HCT116 (cell line): ENCODE measurements at regions not wholly inside any gene's neighbourhood (a gene's known extent, or its start where the extent isn't known, plus 50 kb on each side); places are given as distances from the start of the nearest gene placed in this dataset.

ENCODE experiments used
- ATAC-seq: fragments of 200-7000 bp; cut with Tn5 transposase; 2 replicates; pipeline ENCODE4 v1.9.1; 2020; ENCODE audit warnings: mild to moderate bottlenecking, moderate library complexity
- BruUV-seq: library from RNA; stranded (reverse); fragments of 400-500 nt; replicated peaks from 2 replicates; lab custom pipeline; 2021; lab: Mats Ljungman, UMichigan
- CTCF ChIA-PET: fragments of 300-600 bp; sonication (Branson Sonifier 250); formaldehyde crosslinking; loops from one replicate; lab custom pipeline; 2021; ENCODE audit warnings: antibody characterized with exemption; lab: Charles Lee
- POLR2A ChIA-PET: fragments of 300-600, 350-600 bp; sonication (Branson Sonifier 250); formaldehyde crosslinking; loops from one replicate; lab custom pipeline; 2021; ENCODE audit warnings: antibody characterized with exemption; lab: Charles Lee
- RAD21 ChIA-PET, 2 experiments: fragments of 300-600 bp; sonication (Branson Sonifier 250); formaldehyde crosslinking; loops; one replicate each; lab custom pipeline; 2023; ENCODE audit warnings: low total read pairs in 2 of 2; ENCODE audit not compliant: uncharacterized antibody in 2 of 2, unreplicated experiment in 2 of 2, low non-redundant PET in 1 of 2; lab: Charles Lee
- DNase-seq: peaks from one replicate; pipeline ENCODE4 v3.0.0-alpha.2; 2010; ENCODE audit warnings: low read depth, low spot score
- H2AFZ ChIP-seq: fragments of 200-600 bp; shearing (Covaris generic), sonication (generic); 2 replicates; pipeline ENCODE4 v1.6.1; 2017; ENCODE audit warnings: low read depth, mixed run types, mixed read lengths, antibody characterized with exemption, low read length; ENCODE audit not compliant: poor library complexity, severe bottlenecking
- H3K27ac ChIP-seq: 2 replicates; pipeline ENCODE4 v1.5.1; 2012; ENCODE audit warnings: low read depth, low read length
- H3K27me3 ChIP-seq: fragments of 200-600 bp; sonication (generic); 2 replicates; pipeline ENCODE4 v1.6.1; 2016; ENCODE audit warnings: mixed run types, low read length, mixed read lengths; ENCODE audit not compliant: insufficient read depth
- H3K36me3 ChIP-seq, 2 experiments: fragments of 200-500 bp in 1 of 2; fragments of 200-600 bp in 1 of 2; sonication (Bioruptor generic) in 1 of 2; sonication (generic) in 1 of 2; 2 replicates each; pipeline versions ENCODE4 v1.5.1 to v1.6.1; 2014 to 2016; ENCODE audit warnings: low read length in 2 of 2, inconsistent platforms in 1 of 2, mixed read lengths in 1 of 2, mixed run types in 1 of 2; ENCODE audit not compliant: insufficient read depth in 2 of 2, control insufficient read depth in 1 of 2
- H3K4me1 ChIP-seq, 2 experiments: fragments of 200-600 bp in 1 of 2; sonication (generic) in 1 of 2; 2 replicates each; pipeline versions ENCODE4 v1.5.1 to v1.6.1; 2012 to 2017; ENCODE audit warnings: low read length in 2 of 2, inconsistent platforms in 1 of 2, mild to moderate bottlenecking in 1 of 2, mixed read lengths in 1 of 2, mixed run types in 1 of 2, moderate library complexity in 1 of 2; ENCODE audit not compliant: insufficient read depth in 2 of 2, control insufficient read depth in 1 of 2
- H3K4me2 ChIP-seq: fragments of 200-600 bp; sonication (generic); 2 replicates; pipeline ENCODE4 v1.6.1; 2017; ENCODE audit warnings: mixed run types, low read length, mixed read lengths
- H3K4me3 ChIP-seq, 2 experiments: fragments of 200-600 bp in 1 of 2; sonication (generic) in 1 of 2; replicated peaks in 1 of 2; 2 replicates each; pipeline ENCODE4 v1.5.1; 2011 to 2016; ENCODE audit warnings: low read length in 2 of 2, control low read depth in 1 of 2, low read depth in 1 of 2, mild to moderate bottlenecking in 1 of 2, mixed read lengths in 1 of 2, mixed run types in 1 of 2
- H3K79me2 ChIP-seq: fragments of 200-600 bp; sonication (generic); 2 replicates; pipeline ENCODE4 v1.6.1; 2017; ENCODE audit warnings: mild to moderate bottlenecking, mixed run types, low read length, moderate library complexity, mixed read lengths; ENCODE audit not compliant: insufficient read depth
- H3K9ac ChIP-seq: fragments of 200-600 bp; sonication (generic); 2 replicates; pipeline ENCODE4 v1.6.1; 2016; ENCODE audit warnings: low read length, mixed read lengths
- H3K9me2 ChIP-seq: fragments of 200-600 bp; sonication (generic), shearing (Covaris generic); 2 replicates; pipeline ENCODE4 v1.6.1; 2017; ENCODE audit warnings: mixed run types, mild to moderate bottlenecking, moderate library complexity; ENCODE audit not compliant: insufficient read depth
- H3K9me3 ChIP-seq, 2 experiments: fragments of 200-500 bp in 1 of 2; fragments of 200-600 bp in 1 of 2; sonication (Bioruptor generic) in 1 of 2; sonication (generic) in 1 of 2; 2 replicates each; pipeline ENCODE4 v1.6.1; 2014 to 2017; ENCODE audit warnings: low read length in 2 of 2, mixed read lengths in 2 of 2, inconsistent platforms in 1 of 2, low read depth in 1 of 2, mild to moderate bottlenecking in 1 of 2, mixed run types in 1 of 2, moderate library complexity in 1 of 2; ENCODE audit not compliant: control insufficient read depth in 1 of 2, insufficient read depth in 1 of 2
- H4K20me1 ChIP-seq: fragments of 200-600 bp; sonication (generic), shearing (Covaris generic); 2 replicates; pipeline ENCODE4 v1.6.1; 2017; ENCODE audit warnings: mixed run types, mild to moderate bottlenecking, moderate library complexity; ENCODE audit not compliant: insufficient read depth
- CEBPB ChIP-seq: IDR thresholded peaks from 2 replicates; pipeline ENCODE4 v1.6.1; 2012; ENCODE audit warnings: low read depth
- CTCF ChIP-seq, 3 experiments: fragments of 200-600 bp in 1 of 3; sonication (generic) in 1 of 3; IDR thresholded peaks in 2 of 3; conservative IDR thresholded peaks in 1 of 3; 2 replicates each; pipeline ENCODE4 v1.5.1; 2012 to 2017; ENCODE audit warnings: low read depth in 2 of 3, low read length in 2 of 3, antibody characterized with exemption in 1 of 3, borderline replicate concordance in 1 of 3, control low read depth in 1 of 3, mild to moderate bottlenecking in 1 of 3, mixed read lengths in 1 of 3, mixed run types in 1 of 3, moderate library complexity in 1 of 3; ENCODE audit not compliant: insufficient read depth in 1 of 3
- ELF1 ChIP-seq: IDR thresholded peaks from 2 replicates; pipeline ENCODE4 v1.6.1; 2012; ENCODE audit warnings: low read depth, borderline replicate concordance
- EZH2 ChIP-seq: fragments of 200-600 bp; sonication (generic); IDR thresholded peaks from 2 replicates; pipeline ENCODE4 v1.6.1; 2017; ENCODE audit warnings: antibody characterized with exemption, mixed run types
- EZH2phosphoT487 ChIP-seq: fragments of 200-600 bp; IDR thresholded peaks from 2 replicates; pipeline ENCODE4 v1.6.1; 2018; ENCODE audit warnings: antibody characterized with exemption, borderline replicate concordance
- JUND ChIP-seq: IDR thresholded peaks from 2 replicates; pipeline ENCODE4 v1.6.1; 2012
- MAX ChIP-seq: IDR thresholded peaks from 2 replicates; pipeline ENCODE4 v1.6.1; 2012
- POLR2A ChIP-seq: IDR thresholded peaks from 2 replicates; pipeline ENCODE4 v1.7.0; 2011; ENCODE audit warnings: borderline replicate concordance; ENCODE audit not compliant: insufficient read depth, insufficient read length; ENCODE audit errors: extremely low read depth
- POLR2AphosphoS5 ChIP-seq: IDR thresholded peaks from 2 replicates; pipeline ENCODE4 v1.6.1; 2011; ENCODE audit warnings: mild to moderate bottlenecking, low read depth, low read length, moderate library complexity
- SP1 ChIP-seq: IDR thresholded peaks from 2 replicates; pipeline ENCODE4 v1.6.1; 2012; ENCODE audit warnings: low read depth
- SRF ChIP-seq: IDR thresholded peaks from 2 replicates; pipeline ENCODE4 v1.6.1; 2012; ENCODE audit warnings: low read depth
- TCF7L2 ChIP-seq: IDR thresholded peaks from 2 replicates; pipeline ENCODE4 v1.7.0; 2011; ENCODE audit warnings: borderline replicate concordance, inconsistent platforms; ENCODE audit not compliant: insufficient read depth, insufficient read length; ENCODE audit errors: extremely low read depth
- YY1 ChIP-seq: IDR thresholded peaks from 2 replicates; pipeline ENCODE4 v1.6.1; 2011; ENCODE audit warnings: low read length, low read depth, moderate library complexity, mild to moderate bottlenecking; ENCODE audit not compliant: insufficient replicate concordance; ENCODE audit errors: extremely low read depth
- ZFX ChIP-seq: fragments of 450-650 bp; IDR thresholded peaks from 2 replicates; pipeline ENCODE4 v1.6.1; 2017
- ZNF274 ChIP-seq: fragments of 200-500 bp; sonication (Bioruptor generic); IDR thresholded peaks from 2 replicates; pipeline ENCODE4 v1.6.1; 2014; ENCODE audit warnings: mild to moderate bottlenecking, low read depth, low read length, inconsistent platforms
- intact Hi-C: fragments of 100-400 bp; cut with micrococcal nuclease; formaldehyde crosslinking; loops from 2 replicates; pipeline ENCODE4 v1.10.0; 2022

DNA sequence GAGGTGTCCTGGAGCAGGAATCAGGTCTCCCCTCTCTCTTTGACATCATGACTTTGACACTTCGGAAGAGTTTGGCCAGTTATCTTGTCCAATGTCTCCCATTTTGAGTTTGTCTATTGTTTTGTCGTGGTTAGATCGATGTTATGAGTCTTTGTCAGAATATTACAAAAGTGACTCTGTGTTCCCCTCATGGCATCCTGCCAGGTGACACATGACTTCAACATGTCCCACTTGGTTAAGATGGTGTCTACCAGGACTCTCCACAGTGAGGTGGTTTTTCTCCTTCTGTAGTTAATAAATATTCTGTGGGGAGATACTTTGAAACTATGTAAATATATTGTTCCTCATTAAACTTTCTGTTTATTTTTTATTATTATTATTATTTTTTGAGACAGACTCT lies 76.6 kb upstream of the BZW1 start:
- intact Hi-C loops: loop anchor here (1.0 kb wide), 2 partner anchors 22 to 252 kb away; no protein-coding TSS in a partner anchor
- Histone ChIP-seq H3K4me1 (peaks cover 0 to 6% of the 10 kb centered on the region in 2 experiments; a peak in 1 of 4 replicates), H3K36me3 (no peaks in the 10 kb centered on the region), H3K4me2 (no peak overlapping the region), H3K79me2 (no peaks in the 10 kb centered on the region), H3K9me2 (no peaks in the 10 kb centered on the region), H3K4me3 (no peak overlapping the region), H3K27me3 (no peaks in the 10 kb centered on the region), H3K27ac (no peak overlapping the region), H3K9me3 (no peaks in the 10 kb centered on the region), H2AFZ (no peak overlapping the region), H3K9ac (no peak overlapping the region), H4K20me1 (no peaks in the 10 kb centered on the region)
- ChIA-PET CTCF (interaction anchor here (0.6 to 2.3 kb wide), 10 partner anchors 10 to 760 kb away, joined by 3 to 11 read pairs (median 4); no protein-coding TSS in a partner anchor), RAD21 (interaction anchor here in 1 of 2 experiments (0.6 to 1.0 kb wide), 2 partner anchors 22 to 26 kb away, joined by 4 read pairs; no protein-coding TSS in a partner anchor), POLR2A (no interaction called here)
- DNase-seq: no peak
- ATAC-seq: no peak
- BruUV-seq: no TSS peak
- TF ChIP-seq ZNF274 (no peak), TCF7L2 (no peak), CEBPB (no peak), POLR2AphosphoS5 (no peak), SRF (no peak), JUND (no peak), SP1 (no peak), MAX (no peak)

- no peaks in the 10 kb centered on the region for H3K9me2 ChIP-seq
- no peak overlapping the region for H3K9ac ChIP-seq
- no peak for ATAC-seq
- no peak overlapping the region for H3K4me3 ChIP-seq
- no peaks in the 10 kb centered on the region for H3K9me3 ChIP-seq
- BruUV-seq: no TSS peak
- H3K36me3 ChIP-seq: no peaks in the 10 kb centered on the region
- no peaks in the 10 kb centered on the region for H4K20me1 ChIP-seq
- H3K27ac ChIP-seq: no peak overlapping the region
- intact Hi-C loops: no loop called here
- H3K4me2 ChIP-seq: no peak overlapping the region
- H3K4me1 ChIP-seq: peaks cover 0 to 13% of the 10 kb centered on the region in 2 experiments; a peak in 1 of 4 replicates
- RAD21 ChIA-PET: interaction anchor here in 1 of 2 experiments (0.6 kb wide), 1 partner anchor 66 kb away, joined by 8 read pairs; no protein-coding TSS in a partner anchor
- POLR2A ChIA-PET: no interaction called here
- no peak for DNase-seq
- no peaks in the 10 kb centered on the region for H3K27me3 ChIP-seq
- no peak overlapping the region for H2AFZ ChIP-seq
- CTCF ChIA-PET: interaction anchor here (2.3 kb wide), 1 partner anchor 24 kb away, joined by 10 read pairs; no protein-coding TSS in a partner anchor
- no peaks in the 10 kb centered on the region for H3K79me2 ChIP-seq
- TF ChIP-seq EZH2 (no peak), TCF7L2 (no peak), SRF (no peak), CTCF (IDR thresholded peaks at IDR 0.05 in 2 of 3, conservative IDR thresholded peaks at IDR 0.05 in 1 of 3; ENCODE audit: borderline replicate concordance in 1 of 3, insufficient read depth in 1 of 3, low read depth in 2 of 3, low read length in 2 of 3) (no peak), POLR2AphosphoS5 (no peak), YY1 (no peak), EZH2phosphoT487 (no peak), JUND (no peak), ZFX (no peak), MAX (no peak), ELF1 (no peak), POLR2A (no peak)
Measured at GRCh38 chr2:200736646-200737274, 75.0 kb upstream of the BZW1 start.
